HG03565 (cell line): ENCODE measurements at regions not wholly inside any gene's neighbourhood (a gene's known extent, or its start where the extent isn't known, plus 50 kb on each side); places are given as distances from the start of the nearest gene placed in this dataset.
"Not testable (repeated sequence)": the region's sequence is repeated elsewhere in the genome, so short reads cannot be mapped to it uniquely, and the experiment has no call there.

Source experiments
- ATAC-seq: cut with Tn5 transposase; IDR thresholded peaks from one replicate; pipeline ENCODE4 v1.9.1; 2021; ENCODE audit warnings: mild to moderate bottlenecking, moderate library complexity; ENCODE audit not compliant: unreplicated experiment

DNA sequence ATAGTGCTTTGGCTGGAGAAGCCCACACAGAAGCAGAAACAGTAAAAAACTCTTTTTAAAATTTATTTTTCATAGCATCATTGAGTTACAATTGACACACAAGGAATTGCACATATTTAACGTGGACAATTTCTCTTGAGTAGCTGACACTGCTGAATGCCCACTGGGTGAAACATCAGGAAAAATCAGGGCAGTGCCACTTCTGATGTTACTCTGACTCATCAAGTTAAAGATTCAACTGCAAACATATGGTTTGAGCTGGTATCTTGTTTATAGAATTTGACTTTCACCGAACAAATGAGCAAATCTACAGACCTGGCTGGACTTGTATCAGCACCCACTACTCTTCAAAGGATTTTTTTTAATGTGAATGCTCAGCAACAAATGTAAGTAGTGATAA is 66.3 kb upstream of the CTSV start:
- not testable (repeated sequence) for ATAC-seq

DNA sequence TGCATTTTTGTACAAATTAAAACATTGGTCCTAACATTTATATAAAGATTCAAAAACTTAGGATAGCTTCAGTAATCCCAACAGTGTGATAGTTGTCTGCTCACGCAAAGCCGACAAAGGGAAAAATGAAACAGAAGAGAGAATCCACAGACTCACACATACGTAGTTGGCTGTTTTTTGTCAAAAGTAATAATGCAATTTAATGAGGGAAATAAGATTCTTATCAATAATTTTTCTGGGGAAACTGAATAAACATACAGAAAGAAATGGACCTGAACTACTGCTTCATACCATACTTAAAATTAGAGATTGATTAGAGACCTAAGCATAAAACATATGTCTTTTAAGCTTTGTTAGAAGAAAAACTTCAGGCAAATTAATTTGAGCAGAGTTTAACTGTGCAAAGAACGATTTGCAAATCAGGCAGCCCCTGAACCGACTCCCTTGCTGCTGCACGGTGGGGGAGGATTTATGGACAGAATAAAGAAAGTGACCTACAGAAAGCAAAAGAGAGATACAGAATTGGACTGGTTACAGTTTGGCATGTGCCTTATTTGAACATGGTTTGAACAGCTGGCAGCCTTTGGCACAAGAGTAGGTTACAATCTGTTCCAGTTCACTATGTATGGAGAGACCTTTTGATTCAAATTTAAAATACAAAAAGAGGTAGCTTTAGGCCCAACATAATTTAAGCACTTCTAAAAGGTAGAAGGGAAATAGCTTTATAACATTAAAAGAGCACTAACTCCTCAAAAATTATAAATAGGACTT is 64.9 kb upstream of the CTSV start:
- ATAC-seq: not testable (repeated sequence)

DNA sequence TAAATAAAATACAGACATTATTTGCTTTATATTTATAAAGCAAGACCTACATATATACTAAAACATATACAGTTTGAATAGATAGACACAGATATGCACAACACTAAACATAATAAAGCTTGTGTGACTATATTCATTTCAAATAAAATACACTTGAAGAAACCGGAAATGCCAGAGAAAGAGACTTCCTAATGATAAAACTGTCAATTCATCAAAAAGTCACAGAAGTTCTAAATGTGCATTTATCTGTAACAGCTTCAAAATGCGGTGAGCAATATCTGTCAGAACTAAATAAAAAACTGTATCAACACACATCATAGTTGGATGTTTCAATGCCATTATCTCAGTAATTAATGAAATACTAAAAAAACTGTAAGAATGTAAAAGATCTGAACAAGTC is 60.6 kb upstream of the CTSV start:
- ATAC-seq: not testable (repeated sequence)

DNA sequence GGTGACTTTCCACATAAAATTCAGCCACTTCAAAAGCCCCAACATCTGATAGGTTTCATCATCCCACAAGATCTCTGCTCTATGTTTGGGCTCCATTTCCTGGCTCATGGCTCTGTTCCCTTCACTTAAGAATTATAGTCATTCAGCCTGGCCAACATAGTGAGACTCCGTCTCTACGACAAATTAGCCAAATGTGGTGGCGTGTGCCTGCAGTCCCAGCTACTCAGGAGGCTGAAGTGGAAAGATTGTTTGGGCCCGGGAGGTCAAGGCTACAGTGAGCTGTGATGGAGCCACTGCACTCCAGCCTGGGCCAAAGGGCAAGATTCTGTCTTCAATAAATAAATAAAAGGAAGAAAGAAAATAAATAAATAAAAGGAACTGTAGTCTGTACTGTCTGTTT is 57.9 kb upstream of the CTSV start:
- ATAC-seq: no peak

DNA sequence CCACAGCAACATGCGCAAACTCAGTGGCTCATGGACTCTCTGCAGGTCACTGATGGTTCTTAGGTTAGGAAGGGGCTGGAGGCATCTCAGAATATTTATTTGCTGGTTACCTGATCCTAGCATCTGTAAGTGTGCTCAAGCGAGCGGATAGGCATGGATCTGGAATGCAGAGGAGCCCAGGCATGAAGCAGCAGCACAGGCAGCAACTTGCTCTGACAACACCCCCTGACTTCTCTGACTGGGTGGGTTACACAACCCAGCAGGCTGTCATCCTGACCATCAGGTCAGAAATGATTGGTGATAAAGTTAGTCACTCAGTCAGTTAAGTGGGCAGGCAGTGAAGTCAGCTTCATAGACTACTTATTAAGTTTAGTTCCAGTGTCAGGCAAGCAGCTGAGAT is 50.4 kb upstream of the CTSV start:
- ATAC-seq: not testable (repeated sequence)
